Right lobe of liver (tissue), 4 donors: ENCODE measurements at regions not wholly inside any gene's neighbourhood (a gene's known extent, or its start where the extent isn't known, plus 50 kb on each side); places are given as distances from the start of the nearest gene placed in this dataset.

Experiments
- POLR2A ChIP-seq: fragments of 450-650 bp; IDR thresholded peaks from one replicate; pipeline ENCODE4 v1.6.1; 2017; ENCODE audit warnings: antibody characterized with exemption, mild to moderate bottlenecking
- TF ChIP-seq, protein P1 (sequence below), 4 donors: fragments of 200-600 bp in 3 of 4; fragments of 450-650 bp in 1 of 4; IDR thresholded peaks; one replicate each; pipeline versions ENCODE4 v1.5.1 to v1.8.0; 2016 to 2022; ENCODE audit warnings: antibody characterized with exemption in 4 of 4, mild to moderate bottlenecking in 2 of 4
- donor health status: DM: no; HTN: no; CAD: no.
- donor health status: DM: no; HTN: no; CAD: no.
- donor health status: DM: no; HTN: yes; CAD: no.

GRCh38 chr3:88262527-88262926 is 112.8 kb downstream of the C3orf38 start:
- TF ChIP-seq POLR2A, result no peak
- TF ChIP-seq, protein P1, sequence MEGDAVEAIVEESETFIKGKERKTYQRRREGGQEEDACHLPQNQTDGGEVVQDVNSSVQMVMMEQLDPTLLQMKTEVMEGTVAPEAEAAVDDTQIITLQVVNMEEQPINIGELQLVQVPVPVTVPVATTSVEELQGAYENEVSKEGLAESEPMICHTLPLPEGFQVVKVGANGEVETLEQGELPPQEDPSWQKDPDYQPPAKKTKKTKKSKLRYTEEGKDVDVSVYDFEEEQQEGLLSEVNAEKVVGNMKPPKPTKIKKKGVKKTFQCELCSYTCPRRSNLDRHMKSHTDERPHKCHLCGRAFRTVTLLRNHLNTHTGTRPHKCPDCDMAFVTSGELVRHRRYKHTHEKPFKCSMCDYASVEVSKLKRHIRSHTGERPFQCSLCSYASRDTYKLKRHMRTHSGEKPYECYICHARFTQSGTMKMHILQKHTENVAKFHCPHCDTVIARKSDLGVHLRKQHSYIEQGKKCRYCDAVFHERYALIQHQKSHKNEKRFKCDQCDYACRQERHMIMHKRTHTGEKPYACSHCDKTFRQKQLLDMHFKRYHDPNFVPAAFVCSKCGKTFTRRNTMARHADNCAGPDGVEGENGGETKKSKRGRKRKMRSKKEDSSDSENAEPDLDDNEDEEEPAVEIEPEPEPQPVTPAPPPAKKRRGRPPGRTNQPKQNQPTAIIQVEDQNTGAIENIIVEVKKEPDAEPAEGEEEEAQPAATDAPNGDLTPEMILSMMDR (IDR thresholded peaks at IDR 0.05), result no peak
